Activated CD4-positive, alpha-beta T cell treated with anti-CD3 and anti-CD28 coated beads, Interleukin-2, Interleukin-6, amounts not matched to agents 100 ng/mL and 50 ng/mL, durations not matched to agents 16 hours and 8 hours (primary cell): ENCODE measurements at regions not wholly inside any gene's neighbourhood (a gene's known extent, or its start where the extent isn't known, plus 50 kb on each side); places are given as distances from the start of the nearest gene placed in this dataset.
"Not testable (repeated sequence)": the region's sequence is repeated elsewhere in the genome, so short reads cannot be mapped to it uniquely, and the experiment has no call there.

ENCODE experiments used
- DNase-seq: peaks from one replicate; pipeline ENCODE4 v3.0.0-alpha.2; 2020

DNA sequence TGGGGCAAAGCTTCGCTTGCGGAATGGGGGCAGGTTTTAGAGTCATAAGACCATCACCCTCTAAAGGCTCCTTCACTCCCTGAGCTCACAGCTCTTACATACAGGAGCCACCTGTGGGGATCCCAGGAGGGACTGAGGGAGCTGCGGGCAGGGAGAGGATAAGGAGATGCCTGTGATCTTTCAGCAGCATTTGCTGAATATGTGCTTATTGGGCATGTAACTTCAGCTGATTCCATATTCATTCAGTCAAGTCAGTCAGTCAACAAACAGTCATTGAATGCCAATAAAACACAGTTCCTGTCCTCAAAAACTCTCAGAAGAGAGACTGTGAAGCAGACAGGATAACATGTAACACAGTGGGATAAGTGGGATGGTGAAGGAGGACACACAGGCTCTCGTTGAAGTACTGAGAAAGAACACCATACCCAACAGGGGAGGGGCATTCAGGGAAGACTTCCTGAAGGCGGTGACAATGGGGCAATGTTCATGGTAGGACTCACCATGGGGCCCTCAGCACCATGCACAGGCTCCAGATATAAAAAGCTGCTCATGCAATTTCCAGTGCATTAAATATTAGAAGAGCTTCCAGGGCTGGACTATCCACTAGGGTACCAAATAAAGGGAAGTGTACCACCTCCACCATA is 240.9 kb downstream of the UACA start:
- no peak for DNase-seq

DNA sequence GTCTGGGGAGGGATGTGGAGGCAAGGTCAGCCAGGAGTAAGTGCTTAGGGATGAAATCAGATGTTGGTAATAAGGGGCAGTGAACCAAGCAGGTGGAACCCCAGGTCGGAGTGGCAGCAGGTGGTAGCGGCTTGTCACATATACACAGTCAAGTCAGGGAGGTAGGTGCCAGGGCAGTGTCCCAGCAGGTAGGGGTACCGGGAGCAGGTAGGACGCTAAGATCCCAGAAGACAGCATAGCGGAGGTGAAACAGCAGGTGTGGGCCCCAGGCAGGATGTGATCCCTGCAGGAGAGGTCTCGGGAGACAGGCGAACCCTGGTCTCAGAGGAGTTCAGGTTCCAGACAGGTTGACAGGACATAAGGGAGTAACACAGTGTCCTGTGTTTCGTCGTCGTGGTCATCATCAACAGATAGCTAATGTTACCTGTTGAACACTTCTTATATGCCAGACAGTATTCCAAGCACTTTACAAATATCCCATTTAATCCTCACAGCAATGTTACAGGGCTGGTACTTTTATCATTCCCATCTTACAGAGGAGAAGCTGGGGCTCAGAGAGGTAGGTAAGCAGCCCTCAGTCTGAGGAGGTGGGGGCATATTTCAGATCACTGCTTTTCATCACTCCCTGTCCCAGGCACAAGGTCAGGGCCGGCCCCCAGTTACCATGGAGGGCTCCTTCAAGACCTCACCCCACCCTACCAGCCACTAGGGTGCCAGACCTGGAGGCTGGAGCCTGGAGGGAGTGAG is 241.6 kb downstream of the UACA start:
- no peak for DNase-seq

DNA sequence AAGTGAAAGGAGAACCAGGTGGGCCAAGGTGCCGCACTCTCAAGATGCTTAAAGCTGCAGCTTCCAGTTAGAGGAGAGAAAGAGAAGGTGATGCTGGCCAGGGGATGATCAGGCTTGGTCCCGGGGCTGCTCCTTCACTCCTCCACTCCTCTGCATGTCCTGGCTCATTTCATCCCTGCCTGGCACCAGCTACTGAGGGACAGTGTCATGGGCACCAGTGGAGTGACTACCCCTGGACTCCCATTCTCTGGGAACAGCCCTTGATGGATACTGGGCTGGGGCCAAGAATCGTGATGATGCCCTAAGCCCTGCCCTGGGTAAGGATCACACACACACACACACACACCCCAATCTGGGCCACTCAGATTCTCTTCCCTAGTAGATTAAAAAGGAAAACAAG is 243.7 kb downstream of the UACA start:
- DNase-seq, result no peak

DNA sequence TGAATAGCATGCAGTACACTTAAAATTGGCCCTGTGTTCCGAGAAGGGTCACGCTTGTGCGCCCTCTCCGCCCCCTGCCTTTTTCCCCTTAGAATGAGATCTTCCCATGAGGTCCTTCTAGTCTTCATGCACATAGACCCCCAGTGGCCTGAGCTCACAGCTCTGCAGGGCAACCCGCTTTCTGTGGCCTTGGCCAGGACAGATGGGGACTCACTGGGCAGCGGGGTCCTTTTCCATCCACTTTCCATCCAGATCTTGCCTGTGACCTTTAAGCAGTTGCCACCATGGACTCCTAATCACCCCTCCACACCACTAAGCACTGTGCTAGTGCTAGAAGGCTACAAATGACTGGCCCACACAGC is 244.4 kb downstream of the UACA start:
- no peak for DNase-seq

DNA sequence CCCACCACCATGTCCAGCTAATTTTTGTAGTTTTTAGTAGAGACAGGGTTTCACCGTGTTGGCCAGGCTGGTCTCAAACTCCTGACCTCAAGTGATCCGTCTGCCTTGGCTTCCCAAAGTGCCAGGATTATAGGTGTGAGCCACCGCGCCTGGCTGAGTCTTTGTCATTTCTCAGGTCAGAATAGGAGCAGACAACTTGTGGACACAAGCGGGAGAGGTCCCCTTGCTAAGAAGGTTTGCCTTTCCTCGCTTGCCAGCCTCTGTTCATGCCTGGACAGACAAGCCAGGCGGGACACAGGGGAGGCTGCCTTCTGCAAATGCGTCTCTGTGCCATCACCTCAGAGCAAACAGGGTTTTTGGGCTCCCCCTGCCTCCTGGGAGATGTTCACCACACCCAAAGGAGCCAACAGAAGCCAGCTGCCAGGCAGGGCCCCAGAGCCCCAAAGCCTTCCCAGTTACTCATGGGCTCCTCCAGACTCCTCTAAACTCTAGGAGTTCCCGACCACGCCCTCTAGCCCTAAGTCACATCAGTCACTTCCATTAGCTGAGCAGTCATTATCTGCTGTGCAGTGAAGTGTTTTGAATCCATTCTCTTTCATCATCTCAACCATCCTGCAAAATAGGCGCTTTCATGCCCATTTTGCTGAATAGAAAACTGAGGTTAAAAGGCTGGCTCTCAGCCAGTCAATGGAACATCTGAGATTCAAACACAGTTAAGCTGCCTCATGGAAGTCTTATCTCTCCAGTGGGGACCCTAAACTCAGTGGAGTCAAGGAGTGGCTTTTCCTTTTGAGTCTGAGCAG is 245.0 kb downstream of the UACA start:
- no peak for DNase-seq

DNA sequence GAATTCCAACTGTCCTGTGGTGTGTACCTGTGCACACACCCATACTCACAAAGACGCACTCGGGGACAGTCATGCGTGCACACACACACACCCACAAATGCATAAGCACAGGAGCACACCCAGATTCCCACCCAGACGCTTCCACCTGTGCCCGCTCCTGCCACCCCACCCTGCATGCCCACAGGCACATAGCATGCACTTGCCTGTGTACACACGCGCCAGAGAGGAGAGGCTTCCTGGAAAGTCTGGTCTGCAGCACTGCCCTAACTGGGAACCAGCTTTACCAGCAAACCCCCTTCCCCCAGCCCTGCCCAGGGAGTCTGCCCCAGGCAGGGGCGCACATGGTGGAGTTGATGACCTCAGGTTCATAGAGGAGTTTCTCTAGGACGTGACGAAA is 246.2 kb downstream of the UACA start:
- no peak for DNase-seq

DNA sequence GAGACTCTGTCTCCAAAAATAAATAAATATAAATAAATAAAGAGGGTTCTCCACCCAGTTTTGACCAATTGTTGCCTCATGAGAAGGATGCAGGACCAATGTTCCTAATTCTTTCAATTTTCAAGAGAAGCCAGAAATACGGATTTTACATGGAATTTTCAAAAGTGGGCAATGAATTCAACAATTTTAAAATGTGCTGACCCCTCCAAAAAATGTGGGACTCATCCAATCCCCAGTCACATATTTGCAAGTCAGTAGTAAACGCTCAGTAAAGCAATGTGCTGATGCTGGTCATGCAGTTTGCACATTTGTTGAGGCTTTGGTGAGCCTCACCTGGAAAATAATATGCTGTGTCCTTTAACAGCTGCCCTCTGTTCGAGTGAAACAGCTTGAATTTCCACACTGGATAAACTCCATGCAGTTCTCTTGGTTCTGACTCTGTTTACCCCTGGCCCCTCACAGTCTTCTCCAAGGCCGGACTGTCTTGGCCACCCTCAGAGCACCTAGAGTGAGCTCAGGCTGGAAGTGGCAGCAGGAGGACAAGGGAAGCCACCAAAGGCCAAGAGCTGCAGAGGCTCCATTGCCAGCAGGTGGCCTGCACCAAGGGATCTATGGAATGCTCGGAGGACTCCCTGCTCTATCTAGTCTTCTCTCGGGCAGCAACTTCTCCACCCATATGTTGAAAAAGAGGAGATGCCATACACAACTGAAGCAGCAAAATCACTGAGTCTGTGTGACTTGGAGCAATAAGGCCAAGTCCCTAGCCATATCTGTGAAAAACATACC is 246.8 kb downstream of the UACA start:
- DNase-seq, result no peak

DNA sequence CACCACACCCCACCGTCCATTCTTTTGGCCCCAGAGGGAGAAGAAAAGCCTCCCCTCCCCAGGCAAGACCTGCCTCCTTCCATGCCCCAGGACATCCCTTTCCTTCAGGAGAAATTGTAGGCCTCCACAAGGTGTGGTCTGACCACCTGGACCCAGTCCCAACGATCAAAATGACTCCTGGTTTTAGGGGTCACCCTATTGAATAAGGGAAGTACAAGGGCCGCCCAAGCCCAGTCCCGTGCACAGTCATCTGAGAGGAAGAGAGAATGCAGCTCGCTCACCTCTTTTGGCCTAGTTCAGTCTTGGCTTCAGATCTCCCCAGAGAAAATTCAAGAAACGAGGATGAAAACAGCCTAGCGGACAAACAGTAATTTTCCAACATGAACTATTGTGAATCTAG is 249.1 kb downstream of the UACA start:
- no peak for DNase-seq

DNA sequence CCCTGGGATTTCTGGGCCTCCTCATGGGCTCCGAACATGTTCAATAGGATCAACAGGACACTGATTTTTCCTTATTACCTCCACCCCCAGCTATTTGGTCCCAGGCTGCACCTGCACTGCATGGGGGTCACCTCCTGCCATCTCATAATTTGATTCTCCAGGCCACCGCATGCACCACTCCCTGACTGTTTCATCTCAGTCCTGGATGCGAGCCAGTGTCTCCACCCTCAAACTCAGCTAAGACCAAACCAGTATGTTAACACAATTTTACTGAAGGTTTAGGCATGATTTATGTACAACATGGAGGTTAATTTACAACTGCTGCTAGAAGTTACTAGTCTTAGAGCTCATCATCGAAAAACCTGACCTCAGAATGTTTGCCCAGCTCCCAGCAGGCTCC is 249.5 kb downstream of the UACA start:
- no peak for DNase-seq

DNA sequence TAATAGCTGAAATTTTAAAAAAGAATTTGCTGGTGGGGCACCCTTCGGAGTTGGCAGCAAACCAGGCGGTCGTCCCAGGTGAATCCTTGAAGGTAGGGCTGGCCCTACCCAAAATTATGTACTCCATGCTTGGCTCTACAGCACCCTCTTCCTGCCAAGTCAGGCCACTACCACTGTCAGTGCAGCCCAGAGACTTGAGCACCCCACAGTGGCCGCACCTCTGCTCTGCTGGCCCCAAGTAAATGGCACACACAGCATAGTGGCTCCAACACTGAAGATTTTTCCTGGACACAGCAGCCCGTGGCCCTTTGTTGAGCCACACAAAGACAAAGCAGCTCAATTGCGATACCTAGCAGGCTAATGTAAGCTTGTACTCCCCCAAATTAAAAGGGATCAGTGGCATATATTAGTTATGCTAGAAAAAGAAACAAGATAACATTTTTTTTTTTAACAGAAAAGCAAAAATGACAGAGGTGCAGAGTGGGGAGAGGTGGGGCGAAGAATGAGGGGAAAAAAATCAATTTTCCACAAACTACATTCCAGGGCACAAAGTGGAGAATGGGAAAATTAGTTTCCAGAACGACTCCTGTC is 250.5 kb downstream of the UACA start:
- peak; percentile 81 for DNase-seq

DNA sequence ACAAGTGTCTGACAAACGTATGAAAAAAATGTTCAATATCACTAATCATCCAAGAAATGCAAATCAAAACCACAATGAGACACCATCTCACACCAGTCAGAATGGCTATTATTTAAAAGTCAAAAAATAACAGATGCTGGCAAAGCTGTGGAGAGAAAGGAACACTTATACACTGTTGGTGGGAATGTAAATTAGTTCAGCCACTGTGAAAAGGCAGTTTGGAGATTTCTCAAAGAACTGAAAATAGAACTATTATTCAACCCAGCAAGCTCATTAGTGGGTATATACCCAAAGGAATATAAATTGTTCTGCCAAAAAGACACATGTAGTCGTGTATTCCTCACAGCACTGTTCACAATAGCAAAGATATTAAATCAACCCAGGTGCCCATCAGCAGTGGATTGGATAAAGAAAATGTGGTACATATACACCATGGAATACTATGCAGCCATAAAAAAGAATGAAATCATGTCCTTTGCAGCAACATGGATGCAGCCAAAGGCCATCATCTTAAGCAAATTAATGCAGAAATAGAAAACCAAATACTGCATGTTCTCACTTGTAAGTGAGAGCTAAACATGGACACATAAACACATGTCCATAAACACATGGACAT is 251.3 kb downstream of the UACA start:
- not testable (repeated sequence) for DNase-seq

DNA sequence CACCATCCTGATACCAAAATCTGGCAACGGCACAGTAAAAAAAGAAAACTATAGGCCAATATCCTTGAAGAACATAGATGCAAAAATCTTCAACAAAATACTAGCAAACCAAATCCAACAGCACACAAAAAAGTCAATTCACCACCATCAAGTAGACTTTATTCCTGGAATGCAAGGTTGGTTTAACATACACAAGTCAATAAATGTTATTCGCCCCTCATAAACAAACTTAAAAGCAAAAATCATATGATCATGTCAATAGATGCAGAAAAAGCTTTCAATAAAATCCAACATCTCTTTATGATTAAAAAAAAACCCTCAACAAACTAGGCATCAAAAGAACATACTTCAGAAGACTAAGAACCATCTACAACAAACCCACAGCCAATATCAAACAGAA is 252.9 kb downstream of the UACA start:
- DNase-seq, result no peak

DNA sequence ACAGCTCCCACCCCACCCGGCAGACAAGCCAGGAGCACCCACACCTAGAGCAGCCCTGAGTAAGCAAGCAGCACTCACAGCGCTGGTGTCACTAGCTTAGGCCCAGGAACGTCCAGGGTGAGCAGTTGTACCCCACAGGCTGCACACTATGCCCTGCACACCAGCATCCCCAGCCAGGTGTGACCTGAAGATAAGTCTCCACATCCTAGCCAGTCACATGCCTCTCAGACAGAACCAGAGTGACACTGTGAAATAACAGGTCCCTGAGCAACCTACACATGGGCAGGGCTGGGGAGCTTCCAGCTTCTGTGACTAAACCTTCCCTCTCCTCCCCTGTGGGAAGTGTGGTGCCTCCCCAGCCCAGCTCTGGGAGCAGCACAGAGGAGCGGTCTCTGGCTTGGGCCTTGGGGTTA is 253.6 kb downstream of the UACA start:
- no peak for DNase-seq

DNA sequence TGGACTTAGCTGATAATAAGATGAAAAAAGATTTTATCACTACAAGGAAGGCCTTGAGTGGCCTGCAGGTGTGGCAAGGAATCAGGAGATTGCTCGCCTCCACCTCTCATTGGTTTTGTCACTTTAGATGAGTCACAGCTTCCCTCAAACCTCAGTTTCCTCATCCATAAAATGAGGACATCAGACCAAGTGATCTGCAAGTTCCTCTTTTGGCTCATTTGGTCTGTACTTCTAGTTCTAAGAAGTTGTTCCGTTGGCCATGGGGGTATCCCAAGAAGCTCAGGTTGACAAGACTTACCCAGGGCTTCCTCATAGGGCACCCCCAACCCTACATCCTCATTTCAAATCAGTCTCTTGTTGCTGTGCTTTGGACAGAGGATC is 254.1 kb downstream of the UACA start:
- peak; percentile 66 for DNase-seq

DNA sequence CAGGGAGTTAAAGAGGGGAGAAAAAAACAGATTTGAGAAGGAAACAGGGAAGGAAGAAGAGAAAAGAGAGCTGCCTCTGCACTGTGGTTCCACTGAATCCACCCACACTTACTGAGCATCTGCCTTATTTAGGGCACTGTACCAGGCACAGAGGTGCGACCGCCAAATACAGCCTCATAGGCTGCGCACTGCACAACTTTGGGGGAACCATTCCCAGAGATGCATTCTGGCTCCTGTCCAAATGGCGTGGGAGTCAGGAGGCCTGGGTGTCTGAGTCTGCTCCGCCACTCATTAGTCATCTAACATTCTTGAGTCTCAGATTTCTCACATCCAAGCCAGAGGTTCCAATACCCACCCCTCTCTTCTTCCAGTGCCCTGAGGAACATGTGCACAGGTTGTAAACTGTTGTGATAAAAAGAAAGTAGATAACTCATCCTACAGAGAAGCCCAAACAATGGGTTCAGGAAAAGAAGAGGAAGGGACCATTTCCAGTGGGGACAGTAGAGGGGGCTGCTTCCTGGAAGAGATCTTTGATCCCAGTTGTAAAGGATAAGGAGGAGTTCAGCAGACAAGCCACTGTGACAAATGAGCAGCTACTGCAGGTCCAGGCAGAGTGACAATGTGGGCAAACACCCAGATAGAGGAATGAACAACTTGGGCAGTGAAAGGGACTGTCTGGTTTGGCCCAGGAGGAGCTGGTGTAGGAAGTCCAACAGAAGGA is 254.6 kb downstream of the UACA start:
- DNase-seq, result peak; percentile 45

DNA sequence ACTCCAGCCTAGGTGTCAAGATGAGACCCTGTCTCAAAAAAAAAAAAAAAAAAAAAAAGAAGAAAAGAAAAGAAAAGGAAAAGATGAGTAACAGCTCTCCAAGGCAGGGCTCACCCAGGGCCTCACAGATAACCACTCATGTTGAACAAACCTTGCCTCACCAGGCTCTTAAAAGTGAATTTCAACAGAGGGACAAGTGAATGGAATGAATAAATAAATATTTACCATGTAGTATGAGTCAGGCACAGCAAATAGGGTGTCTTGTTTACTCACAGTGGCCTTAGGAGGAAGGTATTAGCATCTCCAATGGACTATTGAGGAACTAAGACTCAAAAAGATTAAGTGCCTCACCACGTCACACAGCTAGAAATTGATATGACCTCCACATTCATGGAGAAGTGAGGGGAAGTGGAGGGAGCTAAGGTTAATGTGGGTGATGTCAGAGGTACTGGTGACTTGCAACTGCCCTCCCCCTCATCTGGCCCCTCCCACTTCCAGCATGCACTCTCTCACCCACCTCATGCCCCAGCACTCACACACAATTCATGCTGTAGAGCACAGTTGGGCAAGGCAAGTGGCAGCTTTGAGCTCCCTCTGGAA is 255.5 kb downstream of the UACA start:
- peak; percentile 57 for DNase-seq

DNA sequence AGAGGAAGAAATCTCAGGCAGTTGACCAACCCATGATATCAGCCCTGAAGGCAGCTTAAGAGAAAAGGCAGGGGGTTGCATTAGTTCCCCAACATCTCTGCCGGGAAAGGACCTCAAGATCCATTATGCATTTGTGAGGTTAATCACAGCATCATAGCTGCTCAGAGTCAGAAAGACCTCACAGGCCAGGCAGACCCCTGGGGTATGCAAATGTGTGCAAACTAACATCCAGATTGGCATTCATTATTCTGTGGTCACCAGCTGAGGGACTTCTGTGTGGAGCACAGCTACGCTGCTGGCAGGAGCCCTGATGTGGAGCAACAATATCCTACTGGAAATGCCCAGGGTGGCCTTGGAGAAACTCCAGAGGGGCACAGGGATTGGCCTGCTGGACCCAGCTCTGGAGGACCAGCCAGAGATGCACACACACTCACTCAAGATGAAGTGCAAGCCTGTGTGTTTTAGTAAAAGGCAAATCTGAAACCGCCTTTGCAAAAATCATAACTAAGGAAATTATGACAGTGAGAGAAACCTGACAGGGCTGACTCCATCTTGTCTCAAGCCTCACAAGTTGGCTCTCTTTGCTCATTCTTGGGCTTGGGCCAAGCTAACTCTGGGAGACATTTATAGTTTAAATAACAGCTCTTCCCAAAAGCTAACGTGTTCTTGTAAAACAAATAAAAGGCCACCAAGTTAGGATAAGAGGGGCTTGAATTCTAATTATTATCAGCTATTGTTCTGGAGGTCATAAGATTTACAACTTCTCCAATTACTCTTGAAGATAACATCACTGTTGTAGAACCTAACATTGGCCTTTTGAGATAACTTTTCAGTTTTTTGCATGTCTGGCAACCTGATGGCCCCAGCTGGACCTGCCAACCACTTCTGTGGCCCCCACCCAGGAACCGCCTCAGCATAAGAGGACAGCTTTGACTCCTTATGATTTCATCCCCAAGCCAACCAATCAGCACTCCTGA is 257.1 kb downstream of the UACA start:
- DNase-seq, result no peak

DNA sequence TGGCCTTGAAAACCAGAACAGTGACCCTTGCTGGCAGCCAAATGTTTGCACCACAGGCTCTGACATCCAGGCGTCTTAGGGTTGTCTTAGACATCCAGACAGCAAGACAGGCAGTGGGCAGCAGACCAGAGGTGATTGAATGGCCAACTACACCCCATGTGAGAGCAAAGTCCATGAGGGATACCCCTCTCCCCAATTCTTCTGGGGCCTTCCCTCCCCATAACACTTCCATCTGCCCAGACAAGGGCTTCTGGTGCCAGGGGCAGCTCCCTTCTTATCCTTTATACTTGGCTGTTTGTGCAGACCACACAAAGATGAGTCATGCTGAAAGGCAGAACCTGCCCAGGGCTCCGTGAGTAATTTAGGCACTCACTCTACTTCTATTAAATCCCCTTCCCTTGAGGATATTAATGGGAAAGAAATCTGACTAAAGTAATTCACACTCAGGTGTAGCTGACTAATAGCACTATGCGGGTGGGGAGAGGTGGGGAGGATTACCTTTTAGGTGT is 257.9 kb downstream of the UACA start:
- peak; percentile 63 for DNase-seq

DNA sequence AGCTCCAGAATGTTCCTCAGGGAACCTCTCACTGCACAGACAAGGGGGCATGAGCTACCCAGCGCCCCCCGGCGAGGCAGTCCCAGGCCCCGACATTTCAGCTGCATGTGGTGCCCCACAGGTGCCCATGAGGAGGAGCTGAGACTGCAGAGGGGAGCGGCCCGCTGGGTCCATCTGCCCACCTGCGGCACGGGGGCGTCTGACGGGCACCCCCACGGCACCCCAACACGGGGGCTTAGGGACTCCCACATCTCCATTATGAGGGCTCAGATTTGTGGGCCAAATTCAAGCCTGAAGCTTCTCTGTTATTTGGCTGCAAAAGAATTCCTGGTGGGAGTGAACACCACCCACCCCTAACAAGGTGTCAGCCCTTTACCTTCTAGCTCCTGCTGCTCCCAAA is 258.4 kb downstream of the UACA start:
- no peak for DNase-seq
